Parathyroid adenoma (tissue), 2 donors: ENCODE measurements at regions not wholly inside any gene's neighbourhood (a gene's known extent, or its start where the extent isn't known, plus 50 kb on each side); places are given as distances from the start of the nearest gene placed in this dataset.

ENCODE experiments used
- H2AFZ ChIP-seq: fragments of 300-600 bp; sonication (generic); one replicate; pipeline ENCODE4 v1.7.0; 2017; ENCODE audit warnings: antibody characterized with exemption, mild to moderate bottlenecking
- H3K27ac ChIP-seq: fragments of 300-600 bp; sonication (generic); one replicate; pipeline ENCODE4 v1.7.0; 2017
- H3K27me3 ChIP-seq: fragments of 300-600 bp; sonication (generic); one replicate; pipeline ENCODE4 v1.7.0; 2017; ENCODE audit warnings: low read length; ENCODE audit not compliant: control insufficient read depth, insufficient read depth
- H3K36me3 ChIP-seq: fragments of 300-600 bp; sonication (generic); one replicate; pipeline ENCODE4 v1.7.0; 2017; ENCODE audit warnings: low read length; ENCODE audit not compliant: control insufficient read depth, insufficient read depth
- H3K4me1 ChIP-seq: fragments of 300-600 bp; sonication (generic); one replicate; pipeline ENCODE4 v1.7.0; 2017; ENCODE audit warnings: control low read depth
- H3K4me2 ChIP-seq: fragments of 300-600 bp; sonication (generic); one replicate; pipeline ENCODE4 v1.7.0; 2017; ENCODE audit warnings: low read length
- H3K4me3 ChIP-seq: fragments of 300-600 bp; sonication (generic); one replicate; pipeline ENCODE4 v1.7.0; 2017; ENCODE audit warnings: low read depth, low read length
- H3K79me2 ChIP-seq: fragments of 300-600 bp; sonication (generic); one replicate; pipeline ENCODE4 v1.7.0; 2017; ENCODE audit warnings: control low read depth
- H3K9ac ChIP-seq: fragments of 300-600 bp; sonication (generic); one replicate; pipeline ENCODE4 v1.7.0; 2017; ENCODE audit warnings: mild to moderate bottlenecking
- H3K9me3 ChIP-seq: fragments of 300-600 bp; sonication (generic); one replicate; pipeline ENCODE4 v1.7.0; 2017; ENCODE audit warnings: low read length; ENCODE audit not compliant: control insufficient read depth
- CTCF ChIP-seq: fragments of 300-600 bp; sonication (generic); IDR thresholded peaks from one replicate; pipeline ENCODE4 v1.7.0; 2017; ENCODE audit warnings: antibody characterized with exemption, mild to moderate bottlenecking
- donor health status: primary hyperparathyroidism.

DNA sequence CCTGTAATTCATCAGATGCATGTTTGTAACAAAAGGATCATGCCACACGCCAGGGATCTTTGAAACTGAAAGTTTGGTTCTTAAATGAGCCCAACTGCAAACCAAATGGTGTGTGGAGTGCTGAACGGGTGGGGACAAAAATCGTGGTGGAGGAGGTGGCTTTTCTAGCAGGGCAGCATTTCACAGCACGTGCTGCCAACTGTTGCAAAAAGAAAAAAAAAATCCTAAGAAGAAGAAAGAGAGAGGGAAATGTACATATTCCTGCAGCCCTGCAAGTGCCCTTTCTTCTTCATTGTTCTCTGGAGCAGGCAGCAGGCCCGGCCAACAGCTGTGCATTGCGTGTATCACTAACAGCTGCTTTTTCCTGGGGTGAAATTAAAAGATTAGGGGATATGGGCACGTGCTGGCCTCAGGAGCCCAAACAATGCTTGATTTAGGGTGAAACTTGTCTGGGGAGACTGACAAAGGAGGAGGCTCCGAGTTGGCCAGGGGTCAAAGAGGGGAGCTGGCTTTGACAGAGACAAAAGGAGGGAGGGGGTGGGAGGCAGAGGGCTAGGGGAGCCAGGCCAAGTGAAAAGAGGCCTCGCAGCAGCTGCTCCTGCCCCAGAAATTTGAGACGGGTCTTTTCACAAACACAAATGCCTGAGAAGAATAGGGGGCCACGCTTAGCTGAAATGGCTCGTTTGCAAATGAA, 73.0 kb downstream of the GADD45G start:
- Histone ChIP-seq H3K4me1 (peaks cover 10% of the 10 kb centered on the region), H3K27me3 (no peaks in the 10 kb centered on the region)

DNA sequence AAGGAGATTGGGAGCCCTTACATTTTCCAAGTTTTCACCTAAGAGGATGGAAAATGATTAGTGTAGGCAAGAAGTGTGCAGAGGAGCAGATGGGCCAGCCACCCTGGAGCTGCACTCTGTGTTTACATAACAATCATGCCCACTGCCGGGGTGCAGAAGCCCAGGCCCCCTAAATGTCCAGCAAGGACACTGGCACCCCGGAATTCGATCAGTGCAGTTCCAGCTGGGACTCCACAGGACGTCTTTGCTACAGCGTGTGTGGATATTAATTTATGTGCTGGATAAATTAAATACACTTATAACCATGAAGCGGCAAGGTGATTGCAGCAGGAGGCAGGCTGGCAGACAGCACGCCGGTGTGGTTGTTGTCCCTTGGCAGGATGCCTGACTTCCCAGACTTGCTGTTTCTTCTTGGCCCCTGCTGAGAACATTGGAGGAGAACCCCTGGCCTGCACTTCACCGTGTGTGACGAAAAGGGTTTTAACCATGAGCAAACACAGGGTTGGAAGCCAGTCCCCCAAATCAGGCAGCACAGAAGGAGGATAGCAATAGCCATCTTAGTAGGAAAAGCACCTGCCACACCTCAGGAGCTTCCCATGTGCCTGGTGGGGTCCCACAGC, 73.7 kb downstream of the GADD45G start:
- Histone ChIP-seq H3K4me2 (no peak overlapping the region), H3K36me3 (no peaks in the 10 kb centered on the region), H2AFZ (no peak overlapping the region), H3K27ac (no peak overlapping the region), H3K9ac (no peak overlapping the region), H3K79me2 (no peaks in the 10 kb centered on the region), H3K27me3 (no peaks in the 10 kb centered on the region), H3K9me3 (no peaks in the 10 kb centered on the region), H3K4me1 (peaks cover 10% of the 10 kb centered on the region), H3K4me3 (no peak overlapping the region)
- TF ChIP-seq CTCF: no peak

More for the DNA sequence above, 73.0 kb downstream of the GADD45G start:
- Histone ChIP-seq H3K27ac (no peak overlapping the region), H3K79me2 (no peaks in the 10 kb centered on the region), H3K9ac (no peak overlapping the region), H3K36me3 (no peaks in the 10 kb centered on the region), H3K4me2 (no peak overlapping the region), H3K9me3 (no peaks in the 10 kb centered on the region), H3K4me3 (no peak overlapping the region), H2AFZ (no peak overlapping the region)
- no peak for TF ChIP-seq CTCF

GRCh38 chr9:89679016-89679415, 74.2 kb downstream of the GADD45G start:
- Histone ChIP-seq H3K4me3 (no peak overlapping the region), H2AFZ (no peak overlapping the region), H3K9ac (no peak overlapping the region), H3K36me3 (no peaks in the 10 kb centered on the region), H3K4me1 (peaks cover 10% of the 10 kb centered on the region), H3K9me3 (no peaks in the 10 kb centered on the region), H3K27me3 (no peaks in the 10 kb centered on the region), H3K27ac (no peak overlapping the region), H3K79me2 (no peaks in the 10 kb centered on the region), H3K4me2 (no peak overlapping the region)
- no peak for TF ChIP-seq CTCF

- Histone ChIP-seq H3K27ac (no peak overlapping the region), H3K9me3 (no peaks in the 10 kb centered on the region), H3K9ac (no peak overlapping the region), H3K4me2 (no peak overlapping the region), H3K36me3 (no peaks in the 10 kb centered on the region), H3K4me3 (no peak overlapping the region), H2AFZ (no peak overlapping the region), H3K79me2 (no peaks in the 10 kb centered on the region), H3K4me1 (peaks cover 10% of the 10 kb centered on the region), H3K27me3 (no peaks in the 10 kb centered on the region)
- TF ChIP-seq CTCF: no peak
These were observed 74.8 kb downstream of the GADD45G start for GRCh38 chr9:89679581-89679980.
